HPDE6-E6E7 (cell line): ENCODE measurements at regions not wholly inside any gene's neighbourhood (a gene's known extent, or its start where the extent isn't known, plus 50 kb on each side); places are given as distances from the start of the nearest gene placed in this dataset.

Experiments
- DNase-seq: peaks from one replicate; pipeline ENCODE4 v3.0.0; 2011; ENCODE audit warnings: missing footprints; ENCODE audit errors: extremely low spot score

GRCh38 chr2:200054681-200055468 lies 99.5 kb downstream of the MAIP1 start:
- DNase-seq: no peak

DNA sequence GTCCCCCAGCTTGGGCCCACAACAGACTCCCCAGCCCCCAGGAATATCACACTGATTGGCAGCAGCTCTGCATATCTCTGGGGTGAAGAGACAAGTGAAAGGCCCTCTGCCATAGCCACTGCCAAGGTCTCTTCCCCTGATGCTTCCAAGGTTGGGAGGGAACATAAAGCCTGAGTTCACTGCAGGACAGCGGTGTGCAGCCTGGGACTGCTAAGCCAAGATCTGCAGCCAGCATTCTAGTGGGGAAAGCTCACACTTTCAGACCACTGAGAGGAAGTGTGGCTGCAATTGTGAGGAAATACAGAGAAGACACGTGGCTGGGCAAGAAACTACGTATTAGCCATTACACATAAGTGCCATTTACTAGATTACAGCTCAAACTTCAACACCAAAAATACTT lies 100.7 kb downstream of the MAIP1 start:
- DNase-seq: no peak

DNA sequence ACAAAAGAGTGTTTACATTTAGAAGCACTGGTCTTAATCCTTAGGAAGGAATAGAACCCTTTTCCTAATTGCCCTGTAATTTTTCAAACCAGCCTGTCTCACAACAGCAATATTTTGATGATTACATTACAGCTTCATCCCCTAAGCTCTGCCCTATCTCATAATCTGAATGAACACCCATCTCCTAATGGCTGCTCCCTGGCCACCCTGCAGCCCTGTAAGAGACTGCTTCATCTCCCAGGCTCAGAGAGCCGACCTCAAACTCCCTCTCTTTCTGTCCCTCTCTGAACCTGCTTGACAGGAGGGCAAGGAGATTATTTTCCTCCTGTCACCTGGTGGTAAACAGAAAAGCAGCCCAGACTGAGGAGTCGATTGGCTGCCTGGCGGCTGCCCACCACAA lies 107.8 kb downstream of the MAIP1 start:
- no peak for DNase-seq

DNA sequence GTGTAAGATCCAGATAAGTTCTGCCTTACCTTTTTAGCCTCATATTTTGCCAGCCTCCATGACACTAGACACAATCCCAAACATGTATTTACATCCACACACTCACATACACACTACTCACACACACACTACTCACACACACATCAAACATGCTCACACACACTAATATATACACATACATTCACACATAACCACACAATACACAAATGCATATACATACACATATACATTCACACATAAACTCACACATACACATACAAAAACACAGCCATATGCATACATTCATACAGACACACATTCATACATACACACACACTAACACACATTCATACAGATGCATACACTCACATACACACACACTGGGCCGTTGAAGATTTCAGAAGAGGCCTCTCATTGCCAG lies 109.5 kb downstream of the MAIP1 start:
- DNase-seq: no peak

DNA sequence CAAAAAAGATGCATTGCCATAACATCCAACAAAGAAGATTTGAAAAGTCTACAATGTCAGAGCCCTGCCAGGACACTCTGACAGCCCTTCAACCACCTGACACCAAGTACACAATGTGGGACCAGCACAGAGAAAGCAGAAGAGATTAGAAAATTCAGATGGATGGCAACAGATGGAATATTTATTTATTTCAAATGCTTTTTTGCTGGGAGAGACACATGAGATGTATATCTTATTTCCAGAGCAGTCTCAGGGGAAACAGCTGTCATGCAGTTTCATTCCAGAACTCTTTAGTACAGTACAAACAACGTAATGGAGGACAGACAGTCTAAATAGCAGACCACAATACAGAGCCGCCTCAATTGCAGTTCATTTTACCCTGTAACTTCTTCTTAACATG lies 110.1 kb downstream of the MAIP1 start:
- DNase-seq: no peak

- no peak for DNase-seq
Observed at GRCh38 chr2:200066417-200066816, 111.0 kb downstream of the MAIP1 start.

- DNase-seq: no peak
Observed at GRCh38 chr2:200068642-200069041, 113.3 kb downstream of the MAIP1 start.

GRCh38 chr2:200077210-200077650 lies 121.8 kb downstream of the MAIP1 start:
- DNase-seq: peak; percentile 8

GRCh38 chr2:200077838-200078237 lies 122.5 kb downstream of the MAIP1 start:
- DNase-seq: no peak

DNA sequence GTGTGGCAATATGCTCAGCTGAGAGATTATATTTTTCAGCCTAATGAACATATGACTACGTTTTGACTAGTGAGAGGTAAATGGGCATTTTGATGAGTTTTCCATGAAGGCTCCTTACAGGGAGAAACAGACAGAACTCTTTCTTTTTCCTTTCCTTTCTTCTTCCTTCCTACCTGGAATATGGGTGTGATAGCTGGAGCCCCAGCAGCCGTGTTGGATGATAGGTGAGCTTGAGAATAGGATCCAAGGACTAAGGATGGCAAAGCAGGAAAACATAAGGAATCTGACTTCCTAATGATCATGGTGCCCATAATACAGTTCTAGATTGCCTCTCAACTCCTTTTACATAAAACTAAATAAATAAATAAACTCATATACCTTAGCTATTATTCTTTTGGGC lies 124.0 kb downstream of the MAIP1 start:
- DNase-seq: no peak

GRCh38 chr2:200081236-200081635 lies 125.9 kb downstream of the MAIP1 start:
- DNase-seq: no peak

GRCh38 chr2:200081811-200082210 lies 126.4 kb downstream of the MAIP1 start:
- no peak for DNase-seq

DNA sequence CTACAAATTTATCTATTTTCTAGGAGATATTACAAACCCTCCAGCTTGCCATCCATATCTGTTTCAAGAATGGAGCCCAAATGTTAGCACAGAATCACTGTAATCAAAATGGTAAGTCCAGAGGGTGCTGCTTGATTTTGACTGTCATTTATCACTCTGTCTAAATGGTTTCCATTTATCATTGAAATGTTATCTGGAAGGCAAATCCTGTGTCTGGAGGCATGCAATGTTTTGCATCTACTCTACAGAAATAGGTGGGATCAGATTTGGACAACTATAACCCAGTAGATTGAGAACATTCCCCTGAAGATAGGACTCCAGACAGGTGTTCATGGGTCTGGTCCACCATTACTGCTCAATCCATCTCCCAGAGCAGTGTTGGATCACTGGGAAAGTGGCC lies 128.7 kb downstream of the MAIP1 start:
- no peak for DNase-seq

DNA sequence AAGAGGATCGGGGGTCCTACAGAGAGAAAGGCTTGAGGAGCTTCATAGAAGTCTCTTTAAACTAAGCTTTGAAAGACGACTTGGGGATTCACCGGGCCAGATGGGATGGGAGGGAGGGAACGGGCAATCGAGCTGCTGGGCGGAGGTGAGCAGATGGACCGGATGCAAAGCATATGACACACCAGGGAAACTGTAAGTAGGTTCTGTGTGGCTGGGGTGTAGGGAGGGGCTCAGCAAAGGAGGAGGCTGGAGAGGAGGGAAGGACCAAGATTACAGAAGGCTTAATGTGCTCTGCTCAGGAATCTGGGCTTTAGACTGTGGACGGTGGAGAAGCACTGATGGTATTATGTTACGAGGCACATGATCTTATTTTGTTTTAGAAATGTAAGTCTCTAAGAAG lies 131.5 kb downstream of the MAIP1 start:
- DNase-seq: no peak

- no peak for DNase-seq
Observed at GRCh38 chr2:200087451-200087850, 132.1 kb downstream of the MAIP1 start.

- DNase-seq: no peak
Observed at GRCh38 chr2:200089040-200089755, 133.8 kb downstream of the MAIP1 start.

DNA sequence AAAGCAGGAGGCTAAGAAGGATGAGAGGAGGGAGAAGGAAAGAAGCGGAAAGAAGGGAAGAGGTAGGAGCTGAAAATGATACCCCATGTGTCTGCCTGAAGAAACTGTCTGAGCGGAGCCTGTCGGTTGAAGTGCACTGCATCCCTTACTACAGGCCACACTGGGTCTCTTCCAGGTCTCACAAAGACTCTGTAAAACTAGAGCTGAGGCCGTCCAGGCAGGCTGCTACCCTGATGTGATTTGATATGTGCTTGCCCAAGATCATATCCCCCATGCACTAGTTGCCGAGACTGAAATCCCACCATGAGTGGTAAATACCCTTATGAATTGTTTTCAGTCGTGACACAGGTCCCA lies 134.4 kb downstream of the MAIP1 start:
- no peak for DNase-seq

- no peak for DNase-seq
Observed at GRCh38 chr2:200090683-200091082, 135.3 kb downstream of the MAIP1 start.

DNA sequence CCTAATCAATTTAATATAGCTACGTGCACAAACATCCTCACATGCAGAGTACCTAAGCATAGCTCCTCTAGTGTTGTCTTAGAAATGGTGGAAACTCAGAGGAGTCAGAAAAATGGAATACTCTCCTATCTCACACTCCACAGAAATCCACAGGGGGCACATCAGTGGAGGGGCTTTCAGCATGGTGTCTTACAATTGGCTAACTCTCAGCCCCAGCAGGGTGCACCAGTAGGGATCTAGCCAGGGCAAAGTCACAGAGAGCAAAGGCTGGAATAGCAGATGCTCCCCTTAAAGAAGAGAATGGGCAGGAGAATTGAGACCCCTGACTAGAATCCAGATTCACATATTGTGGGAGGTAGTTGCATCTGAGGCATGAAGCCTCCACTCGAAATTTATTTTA lies 135.7 kb downstream of the MAIP1 start:
- no peak for DNase-seq

GRCh38 chr2:200092235-200092634 lies 136.9 kb downstream of the MAIP1 start:
- DNase-seq: no peak

- no peak for DNase-seq
Observed at GRCh38 chr2:200095436-200095835, 140.1 kb downstream of the MAIP1 start.

DNA sequence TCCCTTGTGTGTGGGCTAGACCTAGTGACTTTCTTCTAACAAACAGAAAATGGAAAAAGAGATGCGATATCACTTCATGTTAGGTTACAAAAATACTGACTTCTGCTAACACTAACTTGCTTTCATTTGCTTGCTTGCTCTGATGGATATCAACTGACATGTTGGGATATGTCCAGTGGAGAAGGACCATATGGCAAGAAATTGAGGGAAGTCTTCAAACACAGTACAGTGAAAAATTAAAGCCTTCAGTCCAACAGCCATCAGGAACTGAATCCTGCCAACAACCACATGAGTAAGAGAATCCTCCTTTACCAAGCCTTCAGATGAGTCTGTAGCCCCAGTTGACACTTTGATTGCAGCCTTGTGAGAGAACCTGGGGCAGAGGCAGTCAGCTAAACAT lies 143.9 kb downstream of the MAIP1 start:
- DNase-seq: no peak

- DNase-seq: no peak
Observed at GRCh38 chr2:200100027-200100426, 144.6 kb downstream of the MAIP1 start.
